GM18520 (cell line): ENCODE measurements at regions not wholly inside any gene's neighbourhood (a gene's known extent, or its start where the extent isn't known, plus 50 kb on each side); places are given as distances from the start of the nearest gene placed in this dataset.
"Not testable (repeated sequence)": the region's sequence is repeated elsewhere in the genome, so short reads cannot be mapped to it uniquely, and the experiment has no call there.

Source experiments
- ATAC-seq: cut with Tn5 transposase; IDR thresholded peaks from one replicate; pipeline ENCODE4 v1.9.1; 2021; ENCODE audit not compliant: unreplicated experiment

DNA sequence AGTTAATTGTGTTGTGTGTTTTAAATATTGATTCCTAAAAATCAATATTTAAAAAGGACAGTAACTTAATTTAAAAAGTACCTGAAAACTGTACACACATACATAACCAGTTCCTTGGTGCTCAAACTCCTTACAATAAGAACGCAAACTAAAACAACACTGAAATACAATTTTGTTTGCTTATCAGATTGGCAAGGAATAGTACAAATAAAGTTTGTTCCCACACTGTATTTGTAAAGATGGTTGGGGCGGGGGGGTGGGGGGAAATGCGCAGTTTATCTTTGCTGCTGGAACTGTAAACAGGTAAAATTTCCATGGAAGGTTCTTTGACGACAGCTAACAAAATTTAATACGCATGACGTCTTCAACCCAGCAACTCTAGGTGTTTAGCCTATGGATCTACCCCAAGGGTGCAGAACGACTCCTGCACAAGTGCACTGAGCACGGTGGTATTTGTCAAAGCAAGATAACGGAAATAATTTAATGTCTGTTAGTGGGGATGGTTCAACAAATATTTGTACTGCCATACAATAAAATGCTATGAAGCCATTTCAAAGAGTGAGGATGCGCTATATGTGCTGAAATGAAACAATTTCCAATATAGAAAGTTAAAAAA, 96.5 kb downstream of the ING1 start:
- ATAC-seq = no peak

- no peak for ATAC-seq
Observed at GRCh38 chr13:110811008-110811720, 97.7 kb downstream of the ING1 start.

DNA sequence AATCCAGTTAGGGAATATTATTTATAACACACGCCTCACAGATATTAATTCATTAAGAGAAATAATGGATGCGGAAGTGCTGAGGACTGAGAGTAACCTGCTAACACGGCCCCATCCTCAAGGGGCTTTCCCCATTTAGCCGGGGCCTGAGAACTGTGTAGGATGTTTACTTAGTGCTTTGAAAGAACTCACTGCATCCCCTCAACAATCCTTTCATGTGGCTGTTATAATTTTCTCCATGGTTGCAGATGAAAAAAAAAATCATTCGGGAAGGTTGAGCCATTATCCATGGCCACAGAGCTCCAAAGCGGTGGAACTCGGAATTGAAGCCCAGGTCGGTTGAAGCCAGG, 98.2 kb downstream of the ING1 start:
- ATAC-seq = no peak

DNA sequence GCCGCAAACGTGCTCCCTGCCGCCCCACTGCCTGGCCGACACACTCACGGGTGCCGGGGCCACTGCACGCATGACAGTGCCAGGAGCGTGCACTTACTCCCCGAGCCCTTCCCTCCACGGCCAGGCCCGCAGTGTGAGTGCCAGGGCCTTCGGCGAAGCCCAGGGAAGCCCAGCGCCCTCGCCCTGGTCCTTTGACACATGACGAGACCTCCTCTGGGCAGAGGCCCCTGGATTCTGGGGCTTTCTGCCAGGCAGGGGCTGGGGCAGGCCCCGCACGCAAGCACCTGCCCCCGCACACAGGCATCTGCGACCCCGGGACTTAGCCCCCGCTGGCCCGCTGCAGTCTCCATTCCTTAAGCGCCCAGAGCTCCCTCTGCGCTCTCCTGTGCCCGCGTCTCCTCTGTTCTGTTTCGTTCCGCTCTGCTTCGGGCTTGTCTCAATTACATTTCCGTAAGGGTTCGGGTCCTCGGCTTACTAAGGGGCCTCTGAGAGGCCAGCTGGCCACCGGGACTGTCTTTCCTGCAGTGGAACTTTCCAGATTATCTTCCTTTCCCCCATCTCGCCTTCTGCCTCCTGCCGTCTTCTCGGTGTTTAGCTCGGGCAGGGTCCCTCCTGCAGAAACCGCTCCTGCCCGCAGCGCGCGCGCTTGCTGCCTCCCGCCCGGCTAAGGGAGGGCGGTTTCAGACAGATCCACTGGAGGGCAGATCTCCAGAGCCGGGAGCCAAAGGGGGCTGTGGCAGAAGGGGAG, 98.8 kb downstream of the ING1 start:
- no peak for ATAC-seq

DNA sequence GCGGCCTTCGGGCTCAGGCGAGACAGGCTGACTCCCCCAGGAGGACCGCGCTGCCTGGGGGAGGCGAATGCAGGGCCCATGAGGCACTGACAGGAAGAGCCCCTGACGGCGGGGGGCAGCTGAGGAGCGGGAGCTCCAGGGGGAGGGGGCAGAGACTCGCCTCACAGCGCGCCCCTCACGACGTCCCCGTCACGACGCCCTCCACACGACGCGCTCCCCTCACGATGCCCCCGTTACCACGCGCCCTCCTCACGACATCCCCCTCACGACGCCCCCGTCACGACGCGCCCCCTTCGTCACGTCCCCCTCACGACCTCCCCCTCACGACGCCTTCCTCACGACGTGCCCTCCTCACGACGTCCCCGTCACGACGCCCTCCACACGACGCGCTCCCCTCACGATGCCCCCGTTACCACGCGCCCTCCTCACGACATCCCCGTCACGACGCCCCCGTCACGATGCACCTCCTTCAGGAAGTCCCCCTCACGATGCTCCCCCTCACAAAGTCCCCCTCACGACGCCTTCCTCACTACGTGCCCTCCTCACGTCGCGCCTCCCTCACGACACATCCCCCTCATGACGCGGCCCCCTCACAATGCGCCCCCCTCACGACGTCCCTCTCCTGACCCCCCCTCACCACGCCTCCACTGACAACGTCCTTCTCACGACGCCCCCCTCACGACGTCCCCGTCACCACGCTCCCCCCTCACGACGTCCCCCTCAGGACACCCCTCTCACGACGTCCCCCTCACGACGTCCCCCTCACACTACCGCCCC, 99.6 kb downstream of the ING1 start:
- ATAC-seq = no peak

DNA sequence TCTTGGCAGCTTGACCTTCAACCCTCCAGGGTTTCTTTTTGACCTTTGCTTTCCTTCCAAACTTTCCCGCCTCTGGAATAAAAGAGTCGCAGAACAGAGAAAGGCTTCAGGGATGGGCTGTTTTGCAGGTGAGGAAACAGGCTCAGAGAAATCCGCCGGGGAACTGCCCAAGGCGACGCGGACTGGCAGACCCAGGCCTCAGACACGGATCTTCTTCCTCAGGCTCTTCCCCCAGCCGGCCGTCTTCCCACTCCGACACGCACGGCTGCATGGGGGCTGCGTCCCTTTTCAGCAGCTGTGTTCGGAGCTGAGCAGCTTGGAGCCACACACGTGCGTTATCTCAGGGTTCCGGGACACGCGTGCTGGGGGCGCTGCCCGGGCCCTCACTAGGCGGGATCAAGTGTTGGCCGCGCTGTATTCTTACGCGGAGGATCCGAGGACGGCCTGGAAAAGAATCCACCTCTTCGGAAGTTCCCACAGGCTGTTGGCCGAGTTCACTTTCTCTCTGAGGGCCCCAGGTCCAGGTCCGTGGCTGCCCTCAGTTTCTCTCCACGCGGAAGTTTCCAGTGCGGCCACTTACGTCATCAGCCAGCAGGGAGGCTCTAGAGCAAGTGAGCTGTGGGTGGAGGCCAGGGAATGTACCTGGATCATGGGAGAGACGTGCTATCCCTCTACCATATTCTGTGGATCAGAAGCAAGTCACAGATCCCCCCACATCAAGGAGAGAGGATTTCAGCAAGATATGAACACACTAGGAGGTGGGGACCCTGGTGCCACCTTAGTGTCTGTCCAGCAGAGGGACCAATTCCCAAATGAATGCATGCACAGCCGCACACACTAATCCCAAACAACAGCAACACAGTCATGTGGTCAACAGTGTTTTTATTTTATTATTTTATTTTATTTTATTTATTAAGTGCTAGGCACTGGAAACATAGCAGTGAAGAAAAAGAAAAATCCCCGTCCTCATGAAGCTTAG, 100.4 kb downstream of the ING1 start:
- ATAC-seq = no peak

DNA sequence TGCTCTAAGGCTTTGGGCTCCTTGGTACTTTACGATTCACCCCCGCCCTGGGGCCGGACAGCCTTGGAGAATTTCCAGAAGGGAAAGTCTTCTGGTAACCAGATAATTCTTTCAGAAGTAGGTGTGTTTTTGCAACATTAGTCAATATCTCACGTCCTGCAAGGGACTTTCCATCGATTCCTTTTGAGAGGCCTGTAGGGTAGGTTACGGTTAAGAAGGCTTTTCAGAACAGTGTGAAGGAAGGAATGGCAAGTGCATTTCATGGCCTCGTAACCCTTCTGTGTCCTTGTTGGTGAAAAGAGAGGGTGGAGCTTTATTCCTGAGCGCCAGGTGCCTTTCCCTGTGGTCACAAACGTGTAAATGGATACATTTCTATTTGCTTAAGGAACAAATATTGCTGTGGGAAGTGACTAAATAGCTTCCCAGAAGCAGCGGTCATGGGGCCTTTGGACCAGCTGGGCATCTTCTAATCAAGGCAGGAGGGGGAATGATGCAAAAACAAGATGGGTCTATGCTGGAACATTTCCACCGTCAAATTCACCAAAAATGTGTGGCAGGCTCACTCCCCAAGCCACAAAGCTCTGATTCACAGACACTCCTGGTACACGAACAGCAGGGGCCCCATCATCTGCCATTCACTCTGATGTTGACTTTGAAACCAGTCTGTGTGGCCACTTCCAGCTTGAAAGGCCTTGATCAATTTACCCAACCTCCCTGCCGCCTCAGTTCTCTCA, 99.2 kb downstream of the ANKRD10 start:
- ATAC-seq = no peak

DNA sequence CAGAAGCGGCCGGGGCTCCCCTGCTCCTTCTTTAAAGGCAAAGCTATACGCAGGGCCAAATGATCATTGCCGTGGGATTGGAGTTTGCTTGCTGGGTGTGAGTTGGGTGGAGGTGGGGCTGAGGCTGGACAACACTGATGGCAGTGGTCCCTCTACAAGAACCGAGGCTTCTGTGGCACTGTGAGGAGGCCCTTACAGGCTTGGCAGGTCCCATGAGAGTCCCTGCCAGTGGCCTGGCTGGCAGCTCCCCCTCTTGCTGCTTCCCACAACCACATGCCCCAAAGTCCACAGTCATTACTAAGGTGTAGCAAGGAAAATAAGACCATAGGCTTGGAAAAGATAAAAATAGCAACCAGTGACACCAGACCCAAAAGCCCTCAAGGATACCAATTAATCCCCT, 98.4 kb downstream of the ANKRD10 start:
- ATAC-seq = no peak

DNA sequence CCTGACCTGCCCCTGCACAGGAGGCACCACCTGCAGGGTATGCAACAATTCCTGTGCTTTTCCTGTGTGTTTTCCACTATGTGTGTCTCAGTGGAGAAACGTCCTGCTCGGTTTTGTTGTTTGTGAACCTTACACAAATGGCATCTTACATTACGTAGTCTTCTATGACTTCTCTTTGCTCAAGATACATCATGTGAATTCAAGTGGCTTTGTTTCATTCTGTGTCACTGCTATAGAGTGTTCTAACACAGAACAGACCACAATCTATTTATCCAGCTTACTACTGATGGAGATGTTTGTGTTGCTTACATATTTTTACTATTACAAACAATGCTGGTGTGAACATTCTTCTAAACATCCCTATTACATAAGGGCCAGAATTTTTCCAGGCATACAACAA, 97.7 kb downstream of the ANKRD10 start:
- ATAC-seq = no peak

DNA sequence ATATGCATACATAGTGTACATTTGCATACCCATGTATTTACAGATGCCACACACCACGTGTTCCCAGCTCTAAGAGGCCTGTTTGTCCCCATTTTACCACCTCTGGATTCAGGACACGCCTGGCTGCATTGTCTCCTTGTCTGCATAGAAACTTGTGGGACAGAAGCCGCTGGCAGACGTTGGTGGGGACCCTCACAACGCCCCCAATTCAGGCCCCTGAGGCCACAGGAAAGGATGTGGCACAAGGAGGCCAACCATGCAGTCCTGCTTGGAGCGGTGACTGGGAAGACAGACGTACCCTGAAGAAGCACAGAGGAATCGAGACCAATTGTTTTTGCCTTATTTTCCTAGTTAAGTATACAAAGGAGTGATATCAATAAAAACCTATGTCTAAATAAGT, 96.1 kb downstream of the ANKRD10 start:
- ATAC-seq = no peak

- peak; percentile 64 for ATAC-seq
Observed at GRCh38 chr13:110819203-110820014, 95.5 kb downstream of the ANKRD10 start.

DNA sequence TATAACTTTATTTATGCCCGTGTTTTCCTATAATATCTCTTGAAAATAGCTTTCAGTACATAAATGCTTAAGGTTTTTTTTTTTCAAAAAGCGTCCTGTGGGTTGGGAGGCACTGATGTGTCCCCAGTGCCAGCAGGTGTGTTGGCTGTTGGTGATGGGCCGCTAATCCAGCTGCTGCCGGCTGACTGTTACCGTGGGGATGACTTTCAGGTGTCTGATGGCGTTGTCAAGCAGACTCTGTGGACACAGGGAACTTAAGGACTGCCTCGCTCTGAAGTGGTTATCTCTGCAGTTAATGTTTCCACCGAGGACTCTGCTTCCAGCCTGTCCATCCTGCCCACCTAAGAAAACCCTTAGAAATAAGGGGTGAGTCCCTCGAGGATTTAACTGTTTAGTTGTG, 94.5 kb downstream of the ANKRD10 start:
- no peak for ATAC-seq

DNA sequence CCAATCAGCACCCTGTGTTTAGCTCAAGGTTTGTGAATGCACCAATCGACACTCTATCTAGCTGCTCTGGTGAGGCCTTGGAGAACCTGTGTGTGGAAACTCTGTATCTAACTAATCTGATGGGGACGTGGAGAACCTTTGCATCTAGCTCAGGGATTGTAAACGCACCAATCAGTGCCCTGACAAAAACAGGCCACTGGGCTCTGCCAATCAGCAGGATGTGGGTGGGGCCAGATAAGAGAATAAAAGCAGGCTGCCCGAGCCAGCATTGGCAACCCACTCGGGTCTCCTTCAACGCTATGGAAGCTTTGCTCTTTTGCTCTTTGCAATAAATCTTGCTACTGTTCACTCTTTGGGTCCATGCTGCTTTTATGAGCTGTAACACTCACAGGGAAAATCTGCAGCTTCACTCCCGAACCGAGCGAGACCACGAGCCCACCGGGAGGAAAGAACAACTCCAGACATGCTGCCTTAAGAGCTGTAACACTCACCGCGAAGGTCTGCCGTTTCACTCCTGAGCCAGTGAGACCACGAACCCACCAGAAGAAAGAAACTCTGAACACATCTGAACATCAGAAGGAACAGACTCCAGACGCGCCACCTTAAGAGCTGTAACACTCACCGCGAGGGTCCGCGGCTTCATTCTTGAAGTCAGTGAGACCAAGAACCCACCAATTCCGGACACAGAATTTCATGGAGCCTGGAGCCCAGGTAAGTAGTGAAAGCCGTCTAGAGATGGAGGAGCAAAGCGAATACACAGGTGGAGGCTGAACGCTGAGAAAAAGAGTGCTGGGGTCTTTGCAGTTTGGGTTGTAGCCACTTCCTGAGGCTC, 92.8 kb downstream of the ANKRD10 start:
- ATAC-seq = not testable (repeated sequence)

GRCh38 chr13:110822669-110822945, 92.3 kb downstream of the ANKRD10 start:
- no peak for ATAC-seq

- no peak for ATAC-seq
Observed at GRCh38 chr13:110824702-110825300, 90.1 kb downstream of the ANKRD10 start.

DNA sequence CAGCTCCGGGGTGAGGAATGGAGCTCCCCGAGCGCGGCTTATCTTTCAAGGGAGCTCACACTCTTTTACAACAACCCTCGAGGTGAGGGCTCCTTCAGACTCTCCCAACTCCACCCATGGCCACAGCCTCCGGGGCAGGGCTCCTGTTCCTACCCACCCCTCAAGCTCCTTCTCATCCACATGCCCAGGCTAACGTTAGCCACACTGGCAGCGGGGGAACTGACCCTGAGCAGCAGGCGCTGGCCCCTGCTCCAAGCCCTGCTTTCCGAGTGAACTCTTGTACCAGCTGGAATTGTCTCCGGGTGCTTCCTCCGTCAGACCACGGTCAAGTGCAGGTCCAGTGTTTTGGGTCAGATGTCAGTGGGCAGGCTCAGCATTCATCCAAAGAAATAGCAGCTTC, 89.4 kb downstream of the ANKRD10 start:
- ATAC-seq = no peak

GRCh38 chr13:110826101-110826500, 88.8 kb downstream of the ANKRD10 start:
- ATAC-seq = no peak
